ENCODE measurements at regions not wholly inside any gene's neighbourhood (a gene's known extent, or its start where the extent isn't known, plus 50 kb on each side); places are given as distances from the start of the nearest gene placed in this dataset.
"Not testable (repeated sequence)": the region's sequence is repeated elsewhere in the genome, so short reads cannot be mapped to it uniquely, and the experiment has no call there.

DNA sequence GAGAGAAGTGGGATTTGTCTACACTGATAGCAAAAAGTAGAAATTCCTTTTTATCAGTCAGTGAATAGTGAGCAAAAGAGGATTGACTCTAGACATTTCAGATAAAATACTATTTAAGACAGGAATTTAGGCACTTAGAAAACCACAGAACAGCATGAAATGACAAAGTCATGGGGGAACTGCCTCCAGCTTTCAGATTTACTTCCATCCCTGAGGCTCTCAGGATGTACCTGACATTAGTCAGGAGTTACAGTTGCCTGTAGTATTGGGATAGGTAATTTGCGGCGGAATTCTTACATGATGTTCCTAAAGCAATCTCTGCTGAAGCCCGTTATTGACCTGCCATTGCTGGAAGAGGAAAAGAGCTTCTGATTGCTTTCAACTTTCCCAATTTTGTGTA, 337.1 kb upstream of the MAP2 start:
- no peak for DNase-seq

DNA sequence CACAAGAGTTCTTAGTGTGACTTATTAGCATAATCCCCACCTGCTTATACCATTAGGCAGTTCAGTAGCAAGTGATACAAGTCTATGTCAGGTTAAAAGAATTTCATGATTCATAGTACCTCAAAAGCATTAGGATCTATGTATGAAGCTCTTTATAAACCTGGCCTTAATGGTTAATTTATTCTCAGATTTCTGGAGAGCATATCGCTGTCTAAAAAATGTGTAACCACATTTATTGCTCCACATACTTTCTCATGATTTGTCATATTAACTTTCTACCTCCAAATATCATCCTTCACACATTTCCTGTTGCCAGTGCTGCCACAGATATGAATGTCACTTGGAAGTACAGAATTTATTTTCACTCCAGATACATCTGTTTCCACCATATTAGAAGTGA, 332.8 kb upstream of the MAP2 start:
- no peak for DNase-seq

DNA sequence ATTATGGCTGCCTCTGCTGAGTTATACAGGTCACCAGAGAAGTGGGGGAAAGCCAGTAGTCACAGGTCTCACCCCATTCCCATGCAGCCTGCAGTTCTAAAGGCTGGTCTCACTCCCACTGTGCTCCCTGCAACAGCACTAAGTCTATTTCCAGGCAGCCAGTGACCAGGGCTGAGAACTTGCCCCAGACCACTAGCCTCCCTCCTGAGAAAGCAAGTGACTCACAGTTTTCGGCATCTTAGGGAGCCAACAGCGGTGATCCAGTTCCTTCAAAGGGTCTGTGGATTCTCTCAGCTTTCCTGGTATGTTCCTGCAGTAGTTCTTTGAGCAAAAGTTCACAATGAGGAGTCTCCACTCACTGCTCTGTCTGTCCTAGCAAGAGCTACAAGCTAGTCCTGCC, 329.6 kb upstream of the MAP2 start:
- no peak for DNase-seq

DNA sequence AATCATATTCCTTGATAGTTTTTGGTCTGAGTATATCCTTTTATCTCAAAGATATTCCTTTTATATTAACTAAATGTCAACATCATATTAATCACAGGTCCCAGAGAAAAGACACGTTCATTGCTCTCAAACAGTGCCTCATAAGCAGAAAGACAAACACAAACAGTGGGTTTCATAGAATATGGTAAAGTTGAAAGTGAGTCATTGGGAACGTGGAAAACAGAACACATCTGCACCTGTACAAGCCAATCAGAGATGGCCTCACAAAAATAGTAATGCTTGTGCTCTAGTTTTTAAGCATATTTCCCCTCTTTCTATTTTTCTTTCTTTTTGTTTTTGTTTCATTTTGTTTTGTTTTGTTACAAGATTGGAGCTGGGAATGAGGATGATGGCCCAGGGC, 328.4 kb upstream of the MAP2 start:
- no peak for DNase-seq

DNA sequence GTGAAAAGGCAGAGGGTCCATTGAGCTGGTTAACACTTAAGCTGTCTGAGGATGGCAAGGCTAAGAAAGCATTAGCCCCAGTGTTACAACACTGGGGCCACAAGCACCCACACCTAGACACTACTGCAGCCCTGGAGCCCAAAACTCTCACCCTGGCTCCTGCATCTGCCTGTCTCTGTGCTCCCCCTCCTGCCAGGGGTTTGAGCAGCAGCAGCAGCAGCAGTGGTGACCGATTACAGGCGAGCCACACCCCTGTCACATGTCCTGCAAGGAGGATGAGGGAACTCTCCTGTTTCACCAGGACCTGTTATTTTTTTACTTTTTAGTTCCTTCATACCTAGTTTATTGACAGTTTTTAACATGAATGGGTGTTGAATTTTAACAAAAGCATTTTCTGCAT, 326.7 kb upstream of the MAP2 start:
- DNase-seq: no peak

DNA sequence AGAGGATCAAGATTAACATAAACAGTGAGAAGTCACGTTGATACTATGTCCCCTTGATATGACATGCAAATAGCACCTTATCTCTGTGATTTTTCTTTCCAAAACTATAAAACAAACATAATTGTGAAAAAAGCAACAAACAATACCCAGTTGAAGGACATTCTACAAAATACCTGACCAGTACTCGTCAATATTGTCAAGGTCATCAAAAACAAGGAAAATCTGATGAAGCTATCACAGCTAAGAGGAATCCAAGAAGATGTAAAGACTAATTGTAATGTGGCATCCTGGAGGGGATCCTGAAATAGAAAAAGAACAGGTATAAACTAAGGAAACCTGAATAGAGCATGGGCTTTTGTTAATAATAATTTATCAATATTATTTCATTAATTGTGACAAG, 321.5 kb upstream of the MAP2 start:
- no peak for DNase-seq

DNA sequence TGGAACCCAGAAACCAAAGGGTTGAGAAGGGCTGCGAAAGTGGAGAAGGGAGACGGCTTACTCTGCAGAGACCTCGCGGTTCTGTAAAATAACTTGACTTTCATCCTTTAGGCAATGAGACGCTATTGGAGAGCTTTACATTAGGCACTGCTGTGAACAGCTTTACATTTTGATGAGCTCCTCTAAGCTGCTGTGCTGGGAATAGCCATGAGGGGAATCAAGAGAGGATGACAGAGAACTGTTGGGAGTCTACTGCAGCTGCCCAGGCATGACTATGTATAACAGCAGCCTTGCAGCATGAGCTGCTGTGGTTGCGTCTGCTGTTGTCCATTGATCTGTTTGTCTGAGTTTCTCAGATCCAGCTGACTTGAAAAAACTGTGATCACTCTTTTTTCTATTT, 310.8 kb upstream of the MAP2 start:
- no peak for DNase-seq

DNA sequence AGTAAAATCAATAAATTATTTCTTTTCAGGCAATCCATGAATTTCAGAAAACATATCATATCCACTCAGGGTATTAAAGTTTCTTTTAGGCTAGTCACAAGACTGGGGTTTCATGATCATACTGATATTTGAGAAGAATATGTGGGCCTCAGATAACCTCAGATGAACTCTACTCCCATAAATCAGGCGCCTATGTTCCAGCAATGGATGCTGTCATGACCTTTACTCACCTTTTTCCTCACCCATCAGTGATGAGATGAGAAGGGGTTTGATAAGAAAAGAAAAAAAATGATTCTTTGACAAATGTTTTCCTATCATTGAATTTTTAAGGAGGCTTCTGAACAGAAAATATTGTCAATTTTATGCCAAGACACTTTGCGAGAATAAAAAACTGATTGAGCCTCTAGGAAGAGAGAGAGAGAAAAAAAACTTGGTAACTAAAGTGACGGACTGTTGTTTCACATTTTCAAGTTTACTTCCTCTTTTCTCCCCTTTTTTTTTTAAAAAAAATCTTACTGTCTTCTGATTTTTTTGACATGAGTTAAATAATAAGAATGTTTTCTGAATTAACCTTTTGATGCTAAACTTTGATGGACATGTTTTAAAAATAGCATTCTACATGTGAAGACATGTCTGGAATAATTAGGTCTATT, 309.1 kb upstream of the MAP2 start:
- DNase-seq: no peak

DNA sequence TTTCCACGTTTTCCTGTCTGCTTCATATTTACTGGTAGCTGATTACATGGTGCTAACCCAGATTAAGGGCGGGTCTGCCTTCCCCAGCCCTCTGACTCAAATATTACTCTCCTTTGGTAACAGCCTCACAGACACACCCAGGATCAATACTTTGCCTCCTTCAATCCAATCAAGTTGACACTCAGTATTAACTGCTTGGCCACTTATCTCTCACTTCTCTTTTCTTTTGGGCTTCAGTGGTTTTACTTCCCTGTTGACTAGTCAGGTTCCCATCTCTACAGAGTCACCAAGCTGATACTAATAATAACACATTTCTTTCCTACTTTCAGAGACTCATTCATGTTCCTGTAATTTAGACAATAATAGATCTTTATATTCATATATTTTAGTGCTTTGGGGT, 302.2 kb upstream of the MAP2 start:
- no peak for DNase-seq

DNA sequence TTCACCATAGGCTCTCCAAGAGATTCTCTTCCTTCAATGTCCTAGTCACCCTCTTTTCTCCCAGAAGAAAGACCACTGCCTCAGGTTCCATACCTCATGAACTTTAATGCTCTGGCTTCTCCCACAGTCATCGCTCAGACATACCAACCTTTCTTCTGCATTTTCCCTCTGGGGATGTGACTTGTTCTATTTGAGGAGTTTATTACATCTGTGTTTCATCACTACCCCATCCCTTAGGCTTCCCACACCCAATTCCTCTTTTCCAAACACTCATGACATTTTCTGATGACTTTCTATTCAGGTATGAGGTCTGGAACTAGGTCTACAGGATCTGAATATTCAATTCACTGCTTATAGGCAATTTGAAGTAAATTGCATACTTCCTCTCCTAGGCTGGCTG, 298.6 kb upstream of the MAP2 start:
- DNase-seq: no peak

DNA sequence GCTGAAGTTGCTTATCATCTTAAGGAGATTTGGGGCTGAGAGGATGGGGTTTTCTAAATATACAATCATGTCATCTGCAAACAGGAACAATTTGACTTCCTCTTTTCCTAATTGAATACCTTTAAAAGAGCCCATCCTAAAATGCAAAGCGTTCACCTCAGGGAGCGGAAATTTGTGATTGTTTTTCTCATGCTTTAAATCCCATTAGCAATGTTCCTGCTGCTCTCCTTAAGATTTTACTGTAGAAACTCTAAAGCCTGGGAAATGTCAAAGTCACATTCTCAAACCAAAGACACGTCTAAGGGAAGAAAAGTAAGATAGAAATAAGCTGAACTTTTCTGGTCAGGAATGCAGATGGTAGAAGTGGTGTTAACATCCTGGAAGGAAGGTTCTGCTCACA, 285.8 kb upstream of the MAP2 start:
- DNase-seq: no peak

DNA sequence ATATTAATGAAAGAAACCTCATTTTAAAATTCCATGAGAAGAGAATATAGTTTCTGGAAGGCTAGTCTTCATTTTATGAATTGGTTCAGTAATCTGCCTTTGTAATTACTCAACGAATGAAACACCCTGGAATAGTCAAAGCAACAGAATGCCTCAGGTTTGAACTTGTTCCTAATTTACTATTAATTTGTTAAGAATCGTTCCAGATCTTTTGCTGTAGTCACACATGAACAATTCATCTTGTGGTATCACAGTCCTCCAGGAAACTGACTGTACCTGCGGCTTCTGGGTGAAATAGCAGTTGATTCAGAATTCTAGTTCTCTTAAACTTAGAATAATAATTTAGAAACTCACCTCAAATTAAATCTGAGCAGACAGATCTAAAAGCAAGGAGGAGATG, 282.7 kb upstream of the MAP2 start:
- no peak for DNase-seq

DNA sequence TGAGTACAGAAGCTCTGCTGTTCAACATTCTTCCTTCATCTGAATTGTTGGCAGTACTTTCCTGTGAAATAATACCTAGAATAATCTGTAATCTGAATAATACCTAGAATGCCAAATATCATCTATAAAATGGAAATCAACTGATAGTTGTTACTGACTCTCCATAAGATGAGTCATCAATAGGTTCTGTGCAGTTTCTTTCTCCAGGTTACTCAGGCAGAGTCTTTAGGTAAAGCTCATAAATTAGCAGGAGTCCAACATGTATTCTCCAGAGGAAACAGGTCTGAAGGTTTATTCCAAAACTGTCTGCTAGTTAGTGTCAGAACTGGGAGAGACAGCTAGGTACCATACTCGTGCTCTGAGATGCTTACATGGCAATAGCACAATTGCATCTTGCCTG, 282.0 kb upstream of the MAP2 start:
- no peak for DNase-seq

DNA sequence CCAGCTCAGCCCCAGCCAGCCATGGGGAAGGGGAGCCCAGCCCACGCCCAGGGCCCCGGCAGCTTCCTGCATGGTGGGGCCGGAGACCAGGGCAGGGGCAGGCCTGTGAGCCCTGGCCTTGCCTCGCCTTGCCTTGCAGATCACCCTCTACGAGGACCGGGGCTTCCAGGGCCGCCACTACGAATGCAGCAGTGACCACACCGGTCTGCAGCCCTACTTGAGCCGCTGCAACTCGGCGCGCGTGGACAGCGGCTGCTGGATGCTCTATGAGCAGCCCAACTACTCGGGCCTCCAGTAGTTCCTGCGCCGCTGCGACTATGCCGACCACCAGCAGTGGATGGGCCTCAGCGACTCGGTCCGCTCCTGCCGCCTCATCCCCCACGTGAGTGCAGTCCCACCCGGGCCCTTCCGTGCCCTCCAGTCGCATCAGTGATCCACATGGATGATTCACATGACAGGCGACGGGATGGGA, 278.6 kb upstream of the MAP2 start:
- not testable (repeated sequence) for DNase-seq

DNA sequence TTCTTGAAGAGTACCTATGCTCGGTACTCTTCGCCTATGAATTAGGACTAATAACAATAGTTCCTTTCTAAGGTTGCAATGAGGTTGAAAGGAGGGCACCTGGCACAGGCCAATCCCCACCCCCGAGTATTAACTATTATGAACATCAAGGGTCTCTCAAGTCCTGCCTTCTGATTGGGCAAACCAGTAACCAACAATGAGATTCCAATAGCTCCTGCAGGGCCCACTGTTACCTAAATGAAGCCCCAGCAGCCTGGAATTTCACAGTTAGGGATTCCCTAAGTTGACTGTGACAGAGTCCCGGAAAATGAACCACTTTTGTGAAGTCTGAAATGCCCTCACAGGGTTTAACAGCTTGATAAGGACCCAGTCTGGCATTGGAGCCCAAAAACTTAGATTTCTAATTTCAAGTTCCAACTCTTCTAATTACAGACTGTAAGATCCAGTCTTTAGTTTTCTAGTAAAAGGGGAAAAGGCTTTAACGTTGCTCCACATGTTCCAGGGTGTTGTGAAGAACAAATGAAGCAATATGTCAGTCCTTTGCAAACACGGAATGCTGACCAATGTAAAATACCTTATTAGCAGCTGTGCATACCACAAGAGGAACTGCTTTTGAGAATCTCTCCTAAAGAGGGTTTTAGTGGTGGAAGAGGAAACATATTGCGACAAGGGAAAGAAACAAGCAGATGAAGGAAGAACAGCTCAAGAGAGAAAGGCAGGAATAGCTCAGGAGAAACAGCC, 277.7 kb upstream of the MAP2 start:
- no peak for DNase-seq

DNA sequence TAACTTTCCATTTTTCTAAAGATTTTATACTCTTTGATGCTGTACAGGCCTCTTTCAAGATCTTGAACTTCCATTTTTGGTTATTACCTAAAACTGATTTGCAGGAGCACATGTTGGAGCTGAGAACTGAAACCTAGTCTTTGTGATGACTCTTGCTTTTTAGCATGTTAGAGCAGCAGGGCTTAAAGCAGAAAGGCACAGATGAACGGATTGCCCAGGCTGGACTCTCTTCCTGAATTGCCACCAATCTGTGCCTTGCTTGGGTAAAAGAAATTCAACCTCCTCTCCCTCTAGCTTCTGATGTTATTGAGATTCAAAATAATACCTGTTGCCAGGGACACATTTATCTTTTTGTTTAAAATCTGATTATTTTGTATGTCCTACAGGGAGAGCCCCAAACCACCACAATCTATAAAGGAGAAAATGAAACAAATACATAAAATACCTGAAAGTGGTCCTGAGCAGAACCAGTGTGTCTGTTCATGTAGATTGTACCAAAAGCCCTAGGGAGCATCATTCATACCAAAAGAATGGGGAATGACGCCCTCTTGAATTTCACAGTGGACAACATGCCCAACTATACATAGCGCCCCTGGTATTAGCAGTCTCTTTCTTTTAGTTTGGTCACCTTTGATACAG, 277.0 kb upstream of the MAP2 start:
- DNase-seq: no peak

DNA sequence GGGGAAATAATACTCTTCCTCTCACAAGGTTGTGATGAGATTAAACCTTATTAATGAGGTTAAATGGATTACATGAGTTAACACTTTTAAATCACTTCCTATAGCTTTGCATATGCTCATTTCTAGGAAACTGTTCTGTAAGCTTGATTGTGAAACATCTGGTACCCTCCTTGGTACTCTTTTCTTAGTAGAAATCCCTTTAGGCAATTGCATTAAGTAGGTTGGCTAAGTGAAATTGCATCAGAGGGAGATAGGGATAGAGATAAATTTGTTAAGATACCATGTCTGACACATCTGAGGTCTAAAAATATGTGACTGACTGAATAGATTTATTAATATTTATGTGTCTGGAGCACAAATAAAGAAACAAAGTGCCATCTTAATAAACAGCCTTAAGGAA, 275.9 kb upstream of the MAP2 start:
- no peak for DNase-seq

DNA sequence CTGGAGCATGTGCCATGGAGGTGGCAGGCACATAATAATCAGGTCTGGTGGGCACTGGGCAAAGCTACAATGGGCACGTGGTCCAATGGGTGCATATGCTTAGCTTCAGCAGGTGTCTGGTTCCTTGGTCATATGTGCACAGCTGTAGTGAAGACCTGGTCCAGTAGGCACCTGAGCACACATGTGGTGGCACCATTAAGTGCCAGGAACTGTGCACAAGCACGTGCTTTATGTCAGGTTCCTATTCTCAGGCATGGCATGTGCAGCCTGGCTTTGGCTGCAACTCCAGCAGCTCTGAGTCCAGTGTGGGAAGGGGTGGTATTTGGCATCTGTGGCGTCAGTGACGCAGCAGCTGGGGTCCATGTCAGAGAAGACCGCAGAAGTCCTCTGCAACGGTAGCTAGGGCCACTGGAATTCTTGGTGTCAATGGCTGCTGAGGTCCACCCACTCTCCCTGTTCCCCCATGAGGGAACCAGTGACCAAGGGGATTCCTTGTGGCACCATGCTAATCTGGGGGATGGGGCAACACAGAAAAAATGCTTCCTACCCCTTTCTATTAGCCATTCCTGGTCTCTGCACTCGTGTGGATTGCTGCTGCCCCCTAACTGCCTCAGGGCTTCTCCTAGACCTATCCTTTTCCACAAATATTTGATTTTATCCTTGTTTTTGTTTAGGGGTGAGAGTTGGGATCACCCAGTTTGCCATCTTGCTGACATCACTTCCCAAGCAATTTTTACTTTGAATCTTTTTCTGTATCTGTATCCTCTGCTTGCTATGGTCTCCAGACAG, 262.9 kb upstream of the MAP2 start:
- DNase-seq: no peak

DNA sequence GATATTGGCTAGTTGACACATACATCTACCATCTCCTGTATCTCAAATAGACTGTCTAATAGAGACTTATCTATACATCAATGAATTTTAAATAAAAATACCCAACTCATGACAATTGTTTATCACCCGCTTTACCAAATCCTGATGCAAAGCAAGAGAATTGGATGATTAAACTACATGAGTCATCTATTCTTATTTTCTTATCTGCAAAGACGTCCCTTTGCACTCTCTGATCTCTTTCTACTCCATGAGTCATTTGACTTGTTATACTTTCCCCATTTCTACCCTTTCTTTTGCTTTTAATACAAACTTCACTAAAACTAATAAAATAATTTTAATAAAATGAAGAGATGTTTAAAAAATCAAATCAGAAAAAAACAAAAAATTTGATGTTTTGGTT, 261.7 kb upstream of the MAP2 start:
- DNase-seq: no peak

DNA sequence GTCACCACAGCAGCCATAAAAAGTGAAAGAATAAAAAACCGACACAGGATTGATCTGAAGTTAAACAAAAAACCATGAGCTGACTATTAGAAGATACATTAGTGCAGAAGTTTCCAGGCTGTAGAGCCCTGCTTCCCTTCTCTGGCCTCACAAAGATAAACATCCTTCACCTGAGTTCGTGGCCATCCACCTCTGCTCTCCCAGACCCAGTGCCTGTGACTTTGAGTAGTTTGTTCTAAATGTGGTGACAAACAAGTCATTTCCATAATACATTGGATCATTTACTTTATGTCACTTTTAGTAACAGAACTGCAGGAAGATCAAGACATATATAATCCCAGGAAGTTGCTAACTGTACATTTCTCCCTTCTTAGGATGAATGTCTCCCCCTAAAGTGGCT, 241.9 kb upstream of the MAP2 start:
- DNase-seq: no peak

DNA sequence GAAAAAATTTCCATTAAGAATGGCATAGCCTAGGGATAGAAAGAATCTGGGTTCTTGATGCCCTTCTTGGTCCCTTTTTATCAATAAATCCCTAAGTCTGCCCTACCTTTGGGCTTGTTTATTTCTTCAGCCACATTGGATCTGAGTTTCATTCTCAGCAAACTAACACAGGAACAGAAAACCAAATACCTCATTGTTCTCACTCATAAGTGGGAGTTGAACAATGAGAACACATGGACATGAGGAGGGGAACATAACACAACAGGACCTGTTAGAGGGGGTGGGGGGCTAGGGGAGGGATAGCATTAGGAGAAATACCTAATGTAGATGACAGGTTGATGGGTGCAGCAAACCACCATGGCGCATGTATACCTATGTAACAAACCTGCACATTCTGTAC, 237.0 kb upstream of the MAP2 start:
- DNase-seq: not testable (repeated sequence)

DNA sequence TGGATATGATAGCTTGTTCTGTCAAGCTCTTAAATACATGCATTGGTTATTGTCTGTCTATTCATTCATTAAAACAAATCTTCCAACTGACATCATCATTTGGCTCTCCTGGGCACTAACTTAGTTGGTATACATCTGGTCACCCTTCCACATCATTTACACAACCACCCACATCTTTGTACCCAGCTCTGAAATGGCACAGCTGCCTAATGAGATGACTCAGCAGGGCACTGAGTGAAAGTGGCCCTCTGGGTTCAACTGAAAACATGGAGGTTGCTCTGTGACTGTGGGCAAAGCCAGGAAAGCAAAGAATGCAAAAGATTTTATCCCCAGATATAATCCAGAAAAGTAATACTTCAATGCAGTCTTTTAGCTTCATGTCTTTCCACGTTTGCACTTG, 234.0 kb upstream of the MAP2 start:
- no peak for DNase-seq

DNA sequence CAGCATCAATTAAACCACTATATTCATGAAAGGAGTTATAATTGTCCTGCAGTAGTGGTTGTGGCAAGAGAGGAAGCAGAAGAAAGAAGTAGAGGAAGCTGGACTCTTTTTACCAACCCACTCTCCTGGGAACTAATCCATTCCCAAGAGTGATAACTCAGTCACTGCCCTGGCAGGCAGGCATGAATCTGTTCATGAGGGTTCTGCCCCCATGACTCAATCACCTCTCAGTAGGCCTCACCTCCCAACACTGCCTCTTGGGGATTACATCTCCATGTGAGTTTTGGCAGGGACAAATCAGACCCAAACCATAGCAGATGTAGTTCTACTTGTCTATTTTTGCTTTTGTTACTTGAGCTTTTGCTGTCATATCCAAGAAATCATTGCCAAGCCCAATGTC, 232.7 kb upstream of the MAP2 start:
- no peak for DNase-seq

DNA sequence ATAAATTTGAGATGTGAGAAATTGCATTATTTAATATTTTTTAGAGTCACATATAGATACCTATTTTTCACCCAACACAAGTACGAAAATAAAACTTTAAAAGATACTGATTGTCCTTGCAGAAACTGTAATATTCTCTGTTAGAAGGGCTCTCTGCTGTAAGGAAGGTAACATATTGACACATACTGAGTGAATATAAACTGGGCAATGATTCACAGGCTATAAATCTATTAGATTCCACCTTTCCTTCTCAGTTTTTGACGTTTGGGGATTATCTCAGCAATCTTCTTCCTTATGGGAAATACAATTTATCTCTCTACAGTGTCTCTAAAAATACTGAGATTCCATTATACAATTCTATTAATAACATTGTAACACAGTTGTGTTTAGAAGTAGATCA, 229.1 kb upstream of the MAP2 start:
- DNase-seq: no peak
